Lower leg skin (tissue), 4 donors: ENCODE measurements at regions not wholly inside any gene's neighbourhood (a gene's known extent, or its start where the extent isn't known, plus 50 kb on each side); places are given as distances from the start of the nearest gene placed in this dataset.

Experiments used
- DNase-seq, 2 donors: peaks; one replicate each; pipeline ENCODE4 v3.0.0-alpha.2; 2019; ENCODE audit warnings: low spot score in 2 of 2
- H3K4me3 ChIP-seq: fragments of 200-600 bp; sonication (generic); 2 replicates; pipeline ENCODE4 v1.5.1; 2017; ENCODE audit warnings: mild to moderate bottlenecking, low read depth; ENCODE audit not compliant: poor library complexity, severe bottlenecking
- POLR2A ChIP-seq, 2 donors: fragments of 450-650 bp; IDR thresholded peaks; one replicate each; pipeline ENCODE4 v1.6.1; 2016 to 2017; ENCODE audit warnings: antibody characterized with exemption in 2 of 2, mild to moderate bottlenecking in 1 of 2, moderate library complexity in 1 of 2
- WGBS, 2 donors: methylation state at CpG; one replicate each; pipeline ENCODE4 v1.1.5; 2018; 5-methylcytosine and 5-hydroxymethylcytosine counted together
- intact Hi-C: fragments of 100-400 bp; cut with DNase I; formaldehyde crosslinking; loops from one replicate; pipeline ENCODE4 v1.15.0; 2023; ENCODE audit warnings: low total_unique reads
- TF ChIP-seq, protein P1 (sequence below), 3 donors: fragments of 450-650 bp; IDR thresholded peaks; one replicate each; pipeline ENCODE4 v1.5.1; 2016; ENCODE audit warnings: antibody characterized with exemption in 3 of 3, mild to moderate bottlenecking in 3 of 3, moderate library complexity in 2 of 3

DNA sequence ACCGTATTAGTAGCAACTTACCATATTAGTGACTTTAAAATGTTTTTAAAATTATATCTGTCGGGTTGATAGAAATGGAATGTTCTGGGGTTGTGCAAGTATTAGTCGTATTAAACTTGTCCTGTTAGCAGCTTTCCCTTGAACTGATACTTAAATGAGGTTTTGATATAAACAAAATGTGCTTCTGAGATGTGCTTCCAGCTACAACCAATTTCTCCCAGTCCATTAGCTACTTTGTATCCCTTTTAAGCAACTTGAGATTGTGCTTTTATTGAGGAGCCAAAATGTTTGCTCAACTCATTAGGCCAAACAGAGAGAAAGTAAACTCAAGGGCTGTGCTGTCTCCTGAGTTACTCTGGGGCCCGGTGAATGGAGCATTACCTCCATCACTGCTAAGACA is 255.0 kb upstream of the RBFOX1 start:
- DNase-seq: no peak
- TF ChIP-seq POLR2A (IDR thresholded peaks at IDR 0.05): no peak
- TF ChIP-seq, protein P1, sequence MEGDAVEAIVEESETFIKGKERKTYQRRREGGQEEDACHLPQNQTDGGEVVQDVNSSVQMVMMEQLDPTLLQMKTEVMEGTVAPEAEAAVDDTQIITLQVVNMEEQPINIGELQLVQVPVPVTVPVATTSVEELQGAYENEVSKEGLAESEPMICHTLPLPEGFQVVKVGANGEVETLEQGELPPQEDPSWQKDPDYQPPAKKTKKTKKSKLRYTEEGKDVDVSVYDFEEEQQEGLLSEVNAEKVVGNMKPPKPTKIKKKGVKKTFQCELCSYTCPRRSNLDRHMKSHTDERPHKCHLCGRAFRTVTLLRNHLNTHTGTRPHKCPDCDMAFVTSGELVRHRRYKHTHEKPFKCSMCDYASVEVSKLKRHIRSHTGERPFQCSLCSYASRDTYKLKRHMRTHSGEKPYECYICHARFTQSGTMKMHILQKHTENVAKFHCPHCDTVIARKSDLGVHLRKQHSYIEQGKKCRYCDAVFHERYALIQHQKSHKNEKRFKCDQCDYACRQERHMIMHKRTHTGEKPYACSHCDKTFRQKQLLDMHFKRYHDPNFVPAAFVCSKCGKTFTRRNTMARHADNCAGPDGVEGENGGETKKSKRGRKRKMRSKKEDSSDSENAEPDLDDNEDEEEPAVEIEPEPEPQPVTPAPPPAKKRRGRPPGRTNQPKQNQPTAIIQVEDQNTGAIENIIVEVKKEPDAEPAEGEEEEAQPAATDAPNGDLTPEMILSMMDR (IDR thresholded peaks at IDR 0.05): no peak
- intact Hi-C loops: no loop called here
- no peak overlapping the region for H3K4me3 ChIP-seq
- WGBS, 2 donors: 76 to 82% methylated on average over 4 of the region's 4 CpGs

DNA sequence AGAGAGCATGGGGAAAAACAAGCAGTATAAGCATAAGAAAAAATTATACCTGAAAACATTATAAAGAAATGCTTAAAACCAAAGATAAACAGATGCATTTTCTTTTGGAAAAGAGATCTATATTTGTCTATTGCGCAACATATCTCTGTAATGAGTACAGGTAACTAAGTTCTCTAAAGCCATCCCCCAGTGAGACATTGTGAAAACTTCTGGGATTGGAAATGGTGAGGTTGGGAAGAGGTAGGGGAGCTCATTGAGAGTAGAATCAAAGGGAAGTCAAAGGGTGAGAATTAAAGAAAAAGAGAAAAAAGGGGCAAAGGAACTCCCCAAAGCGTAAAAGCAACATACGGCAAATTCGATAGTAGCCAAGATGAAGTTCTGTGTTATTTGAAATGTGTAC is 257.9 kb upstream of the RBFOX1 start:
- TF ChIP-seq, protein P1 (IDR thresholded peaks at IDR 0.05): no peak
- no peak for TF ChIP-seq POLR2A (IDR thresholded peaks at IDR 0.05)
- DNase-seq: no peak
- 97 to 98% methylated on average over 4 of the region's 4 CpGs for WGBS, 2 donors
- intact Hi-C loops: no loop called here
- no peak overlapping the region for H3K4me3 ChIP-seq

DNA sequence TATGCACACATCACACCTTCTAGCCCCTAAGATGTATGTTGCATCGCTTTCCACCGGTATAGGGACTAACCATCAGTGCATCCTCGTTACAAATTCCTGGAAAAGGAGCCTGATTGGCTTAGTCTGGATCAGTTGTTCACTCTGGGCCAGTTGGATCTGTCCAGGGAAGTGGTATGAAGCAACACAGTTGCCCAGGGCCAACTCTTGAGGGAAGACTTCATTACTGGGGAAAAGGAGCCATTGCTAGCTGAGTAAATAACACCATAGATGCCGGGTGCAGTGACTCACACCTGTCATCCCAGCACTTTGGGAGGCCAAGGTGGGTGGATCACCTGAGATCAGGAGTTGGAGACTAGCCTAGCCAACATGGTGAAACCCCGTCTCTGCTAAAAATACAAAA is 275.2 kb upstream of the RBFOX1 start:
- H3K4me3 ChIP-seq: no peak overlapping the region
- TF ChIP-seq POLR2A (IDR thresholded peaks at IDR 0.05): no peak
- no peak for DNase-seq
- 68 to 70% methylated on average over 5 of the region's 5 CpGs for WGBS, 2 donors
- intact Hi-C loops: no loop called here

DNA sequence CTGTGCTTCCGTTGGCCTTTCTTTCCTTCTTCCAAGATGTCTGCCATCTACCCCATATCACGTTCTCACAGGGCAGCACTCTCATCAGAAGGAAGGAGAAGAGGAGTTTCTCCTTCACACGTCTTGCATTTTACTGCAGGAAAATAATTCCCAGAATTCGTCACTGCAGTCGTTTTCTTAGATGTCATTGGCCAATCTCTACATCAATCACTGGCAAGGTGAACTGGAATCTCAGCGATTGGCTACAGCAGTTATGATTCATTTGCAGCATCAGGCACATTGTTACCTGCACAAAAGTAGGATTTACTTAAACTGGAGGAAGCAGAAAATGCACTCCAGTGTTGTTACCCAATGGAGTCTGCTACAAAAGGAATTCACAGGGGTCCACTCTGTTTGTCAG is 277.2 kb upstream of the RBFOX1 start:
- TF ChIP-seq, protein P1 (IDR thresholded peaks at IDR 0.05): no peak
- no peak for TF ChIP-seq POLR2A (IDR thresholded peaks at IDR 0.05)
- H3K4me3 ChIP-seq: no peak overlapping the region
- 59 to 73% methylated on average over 6 of the region's 6 CpGs for WGBS, 2 donors
- intact Hi-C loops: no loop called here
- DNase-seq: no peak

DNA sequence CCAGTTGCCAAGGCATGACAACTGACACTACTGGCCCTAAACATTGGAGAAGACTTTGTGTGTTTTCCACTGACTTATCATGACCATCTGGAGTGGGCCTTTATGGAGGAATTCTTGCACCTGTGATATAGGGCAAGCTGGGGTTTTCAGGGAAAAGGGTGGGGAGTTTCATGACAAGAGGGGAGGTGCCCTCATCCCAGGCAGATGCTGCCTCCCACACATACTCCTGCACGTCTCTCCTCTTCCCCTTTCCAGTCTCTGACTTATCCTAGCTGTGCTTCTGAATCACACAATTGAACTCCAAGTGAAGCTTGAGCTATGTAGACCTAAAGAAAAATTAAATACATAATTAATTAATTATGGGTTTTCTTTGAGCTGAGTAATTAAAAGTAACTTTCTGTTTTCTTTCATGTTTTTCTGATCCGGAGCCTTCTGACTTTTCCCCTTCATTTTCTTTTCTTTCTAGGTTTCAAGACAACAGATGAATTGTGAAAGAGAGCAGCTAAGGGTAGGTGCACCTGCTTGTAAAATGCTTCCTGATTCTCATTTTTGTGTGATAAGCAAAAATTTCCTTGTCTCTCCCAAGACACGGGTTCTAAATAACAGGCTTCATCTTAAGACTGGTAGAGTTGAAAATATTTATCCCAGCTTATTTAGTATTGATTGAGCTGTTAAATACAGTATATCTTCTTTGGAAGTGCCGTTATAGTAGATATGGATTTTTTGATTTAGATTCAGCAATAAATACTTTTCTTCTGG is 280.9 kb upstream of the RBFOX1 start:
- 74 to 77% methylated on average over 4 of the region's 4 CpGs for WGBS, 2 donors
- no peak for TF ChIP-seq POLR2A (IDR thresholded peaks at IDR 0.05)
- TF ChIP-seq, protein P1 (IDR thresholded peaks at IDR 0.05): no peak
- intact Hi-C loops: no loop called here
- no peak overlapping the region for H3K4me3 ChIP-seq
- no peak for DNase-seq

DNA sequence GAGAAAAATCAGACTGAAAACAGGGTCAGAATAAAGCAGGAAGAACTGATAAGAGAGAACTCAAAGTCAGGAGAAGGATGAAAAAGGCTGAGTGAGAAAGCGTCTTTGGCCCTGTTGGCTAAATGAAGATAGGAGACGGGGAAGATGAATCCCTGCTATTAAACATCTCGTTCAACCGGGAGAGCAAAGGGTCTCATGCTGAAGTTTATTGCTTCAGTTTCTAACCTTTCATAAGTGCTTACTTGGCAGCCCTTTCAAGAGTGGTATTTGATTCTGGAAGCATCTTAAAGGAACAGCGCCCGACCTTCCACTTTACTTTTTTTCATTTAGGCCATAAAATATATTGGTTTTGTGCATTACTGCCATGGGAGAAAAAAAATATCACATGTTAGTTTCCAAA is 288.3 kb upstream of the RBFOX1 start:
- DNase-seq: no peak
- 40 to 47% methylated on average over 6 of the region's 6 CpGs for WGBS, 2 donors
- H3K4me3 ChIP-seq: no peak overlapping the region
- intact Hi-C loops: no loop called here
- TF ChIP-seq POLR2A (IDR thresholded peaks at IDR 0.05): no peak
- TF ChIP-seq, protein P1 (IDR thresholded peaks at IDR 0.05): no peak
